ENCODE measurements at regions not wholly inside any gene's neighbourhood (a gene's known extent, or its start where the extent isn't known, plus 50 kb on each side); places are given as distances from the start of the nearest gene placed in this dataset.

DNA sequence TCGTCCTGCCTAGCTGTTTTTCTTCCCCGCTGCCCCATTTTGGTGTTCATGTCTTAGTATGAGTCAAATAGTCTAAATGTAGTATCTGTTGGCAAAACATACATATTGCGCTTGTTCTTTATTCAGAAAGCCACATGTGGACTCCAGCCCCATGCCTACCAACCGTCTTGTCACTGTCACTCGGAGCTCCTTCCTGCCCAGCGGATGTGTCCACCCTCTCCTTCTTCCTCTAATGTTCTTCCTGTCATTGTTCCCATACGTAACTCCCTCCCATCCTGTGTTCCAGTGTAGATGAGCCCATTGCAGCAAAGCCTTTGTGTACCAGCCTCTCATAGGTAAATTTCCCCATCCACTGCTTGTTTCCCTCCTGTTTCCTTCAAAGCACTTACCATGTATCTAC lies 120.5 kb downstream of the TMX1 start:
- 50% methylated on average over 7 of the region's 7 CpGs for WGBS (ENCODE audit: low lambda C conversion rate)
- Histone ChIP-seq H3K4me3 (replicated peaks in 1 of 3; ENCODE audit: insufficient read depth in 1 of 3, low read depth in 2 of 3, low read length in 3 of 3) (no peak overlapping the region), H3K9ac (ENCODE audit: insufficient read depth, low read depth, low read length) (no peak overlapping the region), H3K4me2 (ENCODE audit: low read depth, low read length) (no peak overlapping the region), H3K27me3 (ENCODE audit: control insufficient read depth in 1 of 2, insufficient read depth in 2 of 2, low read length in 2 of 2) (0 out of 5 replicates have a peak, but pooled peaks cover 0 to 5% of the 10 kb centered on the region in 2 experiments), H2AFZ (ENCODE audit: low read length) (no peak overlapping the region), H4K20me1 (ENCODE audit: insufficient read depth, low read length) (no peaks in the 10 kb centered on the region), H3K79me2 (ENCODE audit: insufficient read depth, low read length) (no peaks in the 10 kb centered on the region), H3K27ac (ENCODE audit: extremely low read length, insufficient read depth, low read length) (no peak overlapping the region), H3K9me3 (ENCODE audit: low read length) (no peaks in the 10 kb centered on the region), H3K4me1 (ENCODE audit: insufficient read depth, low read length) (no peaks in the 10 kb centered on the region), H3K36me3 (replicated peaks in 1 of 2; ENCODE audit: control insufficient read depth in 1 of 2, insufficient read depth in 2 of 2, low read length in 2 of 2) (no peaks in the 10 kb centered on the region)
- ChIA-PET POLR2A (no interaction called here), CTCF (ENCODE audit: low intra/inter-chr PET ratio, low total read pairs) (no interaction called here)
- in situ Hi-C loops (cut with HindIII; ENCODE audit: extremely low pct_ligation_motif_present, low pct_unique_long_range_greater_than_20kb) (no loop called here), intact Hi-C loops (cut with micrococcal nuclease; ENCODE audit: unreplicated experiment) (no loop called here)
- TF ChIP-seq ATRX (CRISPR knock-in tag; IDR thresholded peaks at IDR 0.05; ENCODE audit: borderline replicate concordance): no peak
- no peak for TF ChIP-seq PCBP1 (IDR thresholded peaks at IDR 0.05; ENCODE audit: borderline replicate concordance, low read depth, low read length)
- TF ChIP-seq CENPX (CRISPR knock-in tag; IDR thresholded peaks at IDR 0.05): no peak
- TF ChIP-seq, protein P1, sequence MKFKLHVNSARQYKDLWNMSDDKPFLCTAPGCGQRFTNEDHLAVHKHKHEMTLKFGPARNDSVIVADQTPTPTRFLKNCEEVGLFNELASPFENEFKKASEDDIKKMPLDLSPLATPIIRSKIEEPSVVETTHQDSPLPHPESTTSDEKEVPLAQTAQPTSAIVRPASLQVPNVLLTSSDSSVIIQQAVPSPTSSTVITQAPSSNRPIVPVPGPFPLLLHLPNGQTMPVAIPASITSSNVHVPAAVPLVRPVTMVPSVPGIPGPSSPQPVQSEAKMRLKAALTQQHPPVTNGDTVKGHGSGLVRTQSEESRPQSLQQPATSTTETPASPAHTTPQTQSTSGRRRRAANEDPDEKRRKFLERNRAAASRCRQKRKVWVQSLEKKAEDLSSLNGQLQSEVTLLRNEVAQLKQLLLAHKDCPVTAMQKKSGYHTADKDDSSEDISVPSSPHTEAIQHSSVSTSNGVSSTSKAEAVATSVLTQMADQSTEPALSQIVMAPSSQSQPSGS (CRISPR knock-in tag; IDR thresholded peaks at IDR 0.05): no peak
- TF ChIP-seq LCORL (IDR thresholded peaks at IDR 0.05): no peak
- TF ChIP-seq LCORL (CRISPR knock-in tag; IDR thresholded peaks at IDR 0.05): no peak
- TF ChIP-seq, protein P2, sequence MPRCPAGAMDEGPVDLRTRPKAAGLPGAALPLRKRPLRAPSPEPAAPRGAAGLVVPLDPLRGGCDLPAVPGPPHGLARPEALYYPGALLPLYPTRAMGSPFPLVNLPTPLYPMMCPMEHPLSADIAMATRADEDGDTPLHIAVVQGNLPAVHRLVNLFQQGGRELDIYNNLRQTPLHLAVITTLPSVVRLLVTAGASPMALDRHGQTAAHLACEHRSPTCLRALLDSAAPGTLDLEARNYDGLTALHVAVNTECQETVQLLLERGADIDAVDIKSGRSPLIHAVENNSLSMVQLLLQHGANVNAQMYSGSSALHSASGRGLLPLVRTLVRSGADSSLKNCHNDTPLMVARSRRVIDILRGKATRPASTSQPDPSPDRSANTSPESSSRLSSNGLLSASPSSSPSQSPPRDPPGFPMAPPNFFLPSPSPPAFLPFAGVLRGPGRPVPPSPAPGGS (CRISPR knock-in tag; IDR thresholded peaks at IDR 0.05): no peak
- no peak for TF ChIP-seq ZSCAN29 (CRISPR knock-in tag; conservative IDR thresholded peaks at IDR 0.05)
- no peak for TF ChIP-seq ZBTB42 (CRISPR knock-in tag; IDR thresholded peaks at IDR 0.05)
- TF ChIP-seq ZNF253 (CRISPR knock-in tag; IDR thresholded peaks at IDR 0.05; ENCODE audit: borderline replicate concordance): no peak
- TF ChIP-seq, protein P3, sequence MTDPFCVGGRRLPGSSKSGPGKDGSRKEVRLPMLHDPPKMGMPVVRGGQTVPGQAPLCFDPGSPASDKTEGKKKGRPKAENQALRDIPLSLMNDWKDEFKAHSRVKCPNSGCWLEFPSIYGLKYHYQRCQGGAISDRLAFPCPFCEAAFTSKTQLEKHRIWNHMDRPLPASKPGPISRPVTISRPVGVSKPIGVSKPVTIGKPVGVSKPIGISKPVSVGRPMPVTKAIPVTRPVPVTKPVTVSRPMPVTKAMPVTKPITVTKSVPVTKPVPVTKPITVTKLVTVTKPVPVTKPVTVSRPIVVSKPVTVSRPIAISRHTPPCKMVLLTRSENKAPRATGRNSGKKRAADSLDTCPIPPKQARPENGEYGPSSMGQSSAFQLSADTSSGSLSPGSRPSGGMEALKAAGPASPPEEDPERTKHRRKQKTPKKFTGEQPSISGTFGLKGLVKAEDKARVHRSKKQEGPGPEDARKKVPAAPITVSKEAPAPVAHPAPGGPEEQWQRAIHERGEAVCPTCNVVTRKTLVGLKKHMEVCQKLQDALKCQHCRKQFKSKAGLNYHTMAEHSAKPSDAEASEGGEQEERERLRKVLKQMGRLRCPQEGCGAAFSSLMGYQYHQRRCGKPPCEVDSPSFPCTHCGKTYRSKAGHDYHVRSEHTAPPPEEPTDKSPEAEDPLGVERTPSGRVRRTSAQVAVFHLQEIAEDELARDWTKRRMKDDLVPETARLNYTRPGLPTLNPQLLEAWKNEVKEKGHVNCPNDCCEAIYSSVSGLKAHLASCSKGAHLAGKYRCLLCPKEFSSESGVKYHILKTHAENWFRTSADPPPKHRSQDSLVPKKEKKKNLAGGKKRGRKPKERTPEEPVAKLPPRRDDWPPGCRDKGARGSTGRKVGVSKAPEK (CRISPR knock-in tag; IDR thresholded peaks at IDR 0.05; ENCODE audit: borderline replicate concordance): no peak
- TF ChIP-seq MEIS1 (CRISPR knock-in tag; IDR thresholded peaks at IDR 0.05; ENCODE audit: borderline replicate concordance): no peak
- no peak for ATAC-seq
- FAIRE-seq: no peak
- BruUV-seq (replicated peaks): no TSS peak
- no peak for DNase-seq (ENCODE audit: low spot score)

Measured in HepG2 (cell line).